ENCODE measurements at regions not wholly inside any gene's neighbourhood (a gene's known extent, or its start where the extent isn't known, plus 50 kb on each side); places are given as distances from the start of the nearest gene placed in this dataset.

- no peak for TF ChIP-seq HOXA7 (CRISPR knock-in tag; IDR thresholded peaks at IDR 0.05)
- TF ChIP-seq MAZ (IDR thresholded peaks at IDR 0.05; ENCODE audit: borderline replicate concordance, low read depth, low read length), result no peak
- no peak for TF ChIP-seq HES2 (IDR thresholded peaks at IDR 0.05)
- no peak for TF ChIP-seq JUNB (IDR thresholded peaks at IDR 0.05)
- TF ChIP-seq NR3C1 (IDR thresholded peaks at IDR 0.05), result no peak
- no peak for TF ChIP-seq PBX3 (IDR thresholded peaks at IDR 0.05)
- no peak for TF ChIP-seq POLR2A (IDR thresholded peaks at IDR 0.05; ENCODE audit: low read length)
- no peak for TF ChIP-seq SREBF2 (IDR thresholded peaks at IDR 0.05)
- TF ChIP-seq REST (IDR thresholded peaks at IDR 0.05), result no peak
- Histone ChIP-seq H3K4me3 (no peak overlapping the region), H3K4me1 (peaks cover 13% of the 10 kb centered on the region), H3K4me2 (no peak overlapping the region), H3K27ac (no peak overlapping the region), H3K9me3 (no peaks in the 10 kb centered on the region)
- 61% methylated on average over 7 of the region's 7 CpGs for WGBS (ENCODE audit: missing lambda C conversion rate)
- DNase-seq (ENCODE audit: low read depth in 1 of 2, low spot score in 1 of 2) (no peak), ATAC-seq (no peak), FAIRE-seq (no peak)
- CTCF ChIA-PET, result no interaction called here
- POLR2A ChIA-PET, result no interaction called here
These were observed 693.8 kb upstream of the TBX3 start for GRCh38 chr12:115377779-115378178.

- ChIA-PET POLR2A (no interaction called here), CTCF (no interaction called here)
- Histone ChIP-seq H3K9me3 (no peaks in the 10 kb centered on the region), H3K4me1 (peaks cover 13% of the 10 kb centered on the region), H3K27ac (no peak overlapping the region), H3K4me2 (no peak overlapping the region), H3K4me3 (no peak overlapping the region)
- ATAC-seq (no peak), DNase-seq (ENCODE audit: low read depth in 1 of 2, low spot score in 1 of 2) (no peak), FAIRE-seq (no peak)
- WGBS (ENCODE audit: missing lambda C conversion rate), result 81% methylated on average over 8 of the region's 8 CpGs
- TF ChIP-seq BCL3 (IDR thresholded peaks at IDR 0.05) (no peak), EP300 (IDR thresholded peaks at IDR 0.05) (no peak), CBX2 (IDR thresholded peaks at IDR 0.05; ENCODE audit: borderline replicate concordance, low read depth) (no peak)
These were observed 693.3 kb upstream of the TBX3 start for GRCh38 chr12:115377230-115377629.

GRCh38 chr12:115375186-115375991 is 691.4 kb upstream of the TBX3 start:
- peak; percentile 62 to 81; a peak in 4 of 6 replicates for ATAC-seq
- POLR2A ChIA-PET, result no interaction called here
- 25% methylated on average over 12 of the region's 12 CpGs for WGBS (ENCODE audit: missing lambda C conversion rate)
- peak in 1 of 2 experiments; percentile 48 for DNase-seq (ENCODE audit: low read depth in 1 of 2, low spot score in 1 of 2)
- H3K4me1 ChIP-seq, result peaks cover 13% of the 10 kb centered on the region
- H3K27ac ChIP-seq, result peak overlapping the region; percentile 57 to 78
- CTCF ChIA-PET, result no interaction called here
- no peak overlapping the region for H3K4me3 ChIP-seq
- no peak for FAIRE-seq
- peak overlapping the region; percentile 55 for H3K4me2 ChIP-seq
- no peak for TF ChIP-seq EHMT2 (IDR thresholded peaks at IDR 0.05; ENCODE audit: low read depth)
- no peak for TF ChIP-seq FOXS1 (CRISPR knock-in tag; IDR thresholded peaks at IDR 0.05)
- no peak for TF ChIP-seq CHD2 (IDR thresholded peaks at IDR 0.05; ENCODE audit: low read length, partially characterized antibody)
- no peak for TF ChIP-seq RCOR1 (IDR thresholded peaks at IDR 0.05; ENCODE audit: low read depth, low read length)
- 0 out of 5 replicates have a peak, but pooled peaks of 1 of the 2 experiments have one; percentile 8 for TF ChIP-seq RAD21 (conservative IDR thresholded peaks at IDR 0.05 in 1 of 2, IDR thresholded peaks at IDR 0.05 in 1 of 2)
- TF ChIP-seq ZC3H11A (IDR thresholded peaks at IDR 0.05), result no peak
- no peak for TF ChIP-seq FOSL2 (IDR thresholded peaks at IDR 0.05)
- TF ChIP-seq FOSL2 (CRISPR knock-in tag; IDR thresholded peaks at IDR 0.05), result peak; percentile 29; the same call in 1 of the 2 replicates
- no peaks in the 10 kb centered on the region for H3K9me3 ChIP-seq

Measured in A549 (cell line).